ENCODE measurements at regions not wholly inside any gene's neighbourhood (a gene's known extent, or its start where the extent isn't known, plus 50 kb on each side); places are given as distances from the start of the nearest gene placed in this dataset.

GRCh38 chr4:159600061-159600460 lies 497.2 kb downstream of the RAPGEF2 start:
- TF ChIP-seq HDAC6 (IDR thresholded peaks at IDR 0.05; ENCODE audit: low read depth, low read length) (no peak), POLR2AphosphoS5 (IDR thresholded peaks at IDR 0.05; ENCODE audit: low read depth, low read length) (no peak)

All from H1 (cell line).